SKM-1 (cell line): ENCODE measurements at regions not wholly inside any gene's neighbourhood (a gene's known extent, or its start where the extent isn't known, plus 50 kb on each side); places are given as distances from the start of the nearest gene placed in this dataset.
"Not testable (repeated sequence)": the region's sequence is repeated elsewhere in the genome, so short reads cannot be mapped to it uniquely, and the experiment has no call there.

Experiments
- DNase-seq: peaks from one replicate; lab custom pipeline; 2025; ENCODE audit not compliant: unreplicated experiment; lab: John Stamatoyannopoulos, UW

DNA sequence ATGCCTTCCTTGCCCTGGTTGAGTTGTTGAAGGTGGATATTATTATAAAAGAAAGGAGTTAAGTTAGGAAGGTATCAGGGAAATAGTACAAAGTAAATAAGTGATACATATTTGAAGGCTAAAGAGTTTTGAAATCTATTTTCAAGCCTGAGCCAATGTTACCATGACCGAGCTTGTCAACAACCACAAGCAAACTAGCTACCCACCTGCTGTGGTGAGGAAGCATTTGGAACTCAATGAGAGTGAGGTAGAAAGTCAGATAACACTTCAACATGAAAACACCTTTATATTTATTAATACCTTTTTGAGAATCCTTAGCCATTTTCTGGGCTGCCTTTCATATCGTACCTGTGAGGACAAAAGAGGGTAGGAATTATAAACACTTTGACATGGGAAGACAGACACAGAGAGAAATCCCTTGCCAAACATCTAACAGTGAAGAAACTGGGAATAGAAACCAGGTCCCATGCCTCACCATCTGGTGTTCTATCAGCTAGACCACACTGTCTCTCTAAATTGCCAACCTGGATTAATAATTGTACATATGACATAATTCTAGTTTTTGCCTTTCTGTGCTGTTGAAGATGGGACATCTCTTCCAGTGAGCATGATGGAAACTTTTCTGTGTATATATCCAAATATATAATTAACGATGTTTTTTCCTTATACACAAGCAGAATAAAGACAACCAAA lies 606.4 kb upstream of the NR3C2 start:
- DNase-seq = no peak

DNA sequence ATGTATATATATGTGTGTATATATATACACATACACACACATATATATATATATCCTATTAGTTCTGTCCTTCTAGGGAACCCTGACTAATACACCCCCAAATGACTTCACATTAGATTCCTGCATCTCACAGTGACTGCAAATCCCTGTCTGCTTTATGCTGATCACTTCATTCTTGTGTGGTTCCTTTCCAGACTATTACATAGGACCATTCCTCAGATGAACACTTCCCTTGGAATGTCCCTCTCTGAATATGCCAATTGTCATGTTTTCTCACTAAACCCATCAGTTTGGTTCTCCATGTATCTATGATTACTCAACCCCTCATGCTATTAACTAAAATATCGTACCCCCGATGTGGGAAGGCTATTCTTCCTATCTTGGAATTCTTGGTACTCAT lies 605.2 kb upstream of the NR3C2 start:
- DNase-seq = no peak

DNA sequence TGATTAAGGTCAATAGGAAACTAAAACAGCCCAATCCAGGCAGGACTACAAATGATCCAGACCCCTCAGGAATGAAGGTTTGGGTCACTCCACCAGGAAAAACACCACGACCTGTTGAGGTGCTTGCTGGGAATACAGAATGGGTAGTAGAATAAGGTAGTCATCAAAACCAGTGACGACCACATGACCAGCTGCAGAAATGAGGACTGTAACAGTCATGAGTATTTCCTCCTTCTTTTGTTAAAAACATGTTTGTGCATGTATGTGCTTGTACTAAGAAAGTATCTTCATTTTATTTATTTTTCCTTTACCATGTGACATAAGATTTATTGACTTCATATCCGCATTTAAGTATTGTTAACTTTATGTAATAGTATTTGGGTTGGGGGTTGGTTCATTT lies 603.5 kb upstream of the NR3C2 start:
- no peak for DNase-seq

DNA sequence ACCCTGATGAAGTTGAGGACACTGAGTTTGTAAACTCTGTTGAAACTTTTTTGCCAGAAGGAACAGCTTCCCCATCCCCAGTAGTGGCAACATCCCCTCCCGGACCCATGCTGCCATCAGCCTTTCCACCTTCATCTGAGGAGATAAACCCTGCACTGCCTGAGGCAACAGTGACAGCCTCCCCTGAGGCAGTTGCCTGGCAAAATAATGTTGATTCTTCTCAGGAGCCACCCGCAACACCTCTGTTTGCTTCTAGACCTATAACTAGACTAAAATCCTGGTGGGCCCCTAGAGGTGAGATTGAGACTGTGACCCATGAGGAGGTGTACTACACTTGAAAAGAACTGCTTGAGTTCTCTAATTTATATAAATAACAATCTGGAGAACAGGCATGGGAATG lies 597.6 kb upstream of the NR3C2 start:
- DNase-seq = not testable (repeated sequence)

DNA sequence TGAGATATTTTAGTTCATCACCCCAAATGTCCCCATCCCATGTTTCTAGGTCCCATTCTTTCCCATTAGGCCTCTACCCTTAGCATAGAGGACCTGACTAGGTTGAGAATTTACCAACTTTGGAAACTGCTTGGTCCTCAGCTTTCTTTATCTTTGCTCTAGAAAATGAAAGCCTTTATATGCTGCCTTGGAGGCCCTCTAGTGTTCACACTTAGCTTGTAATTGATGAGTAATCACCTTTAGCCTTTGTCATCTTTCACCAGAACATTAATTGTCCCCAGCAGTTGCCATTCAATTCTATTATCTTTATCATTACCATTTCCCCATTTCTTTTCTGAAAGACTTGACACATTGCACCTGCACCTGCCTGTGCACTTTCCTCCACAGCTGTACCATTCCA lies 589.2 kb upstream of the NR3C2 start:
- DNase-seq = peak; percentile 4

DNA sequence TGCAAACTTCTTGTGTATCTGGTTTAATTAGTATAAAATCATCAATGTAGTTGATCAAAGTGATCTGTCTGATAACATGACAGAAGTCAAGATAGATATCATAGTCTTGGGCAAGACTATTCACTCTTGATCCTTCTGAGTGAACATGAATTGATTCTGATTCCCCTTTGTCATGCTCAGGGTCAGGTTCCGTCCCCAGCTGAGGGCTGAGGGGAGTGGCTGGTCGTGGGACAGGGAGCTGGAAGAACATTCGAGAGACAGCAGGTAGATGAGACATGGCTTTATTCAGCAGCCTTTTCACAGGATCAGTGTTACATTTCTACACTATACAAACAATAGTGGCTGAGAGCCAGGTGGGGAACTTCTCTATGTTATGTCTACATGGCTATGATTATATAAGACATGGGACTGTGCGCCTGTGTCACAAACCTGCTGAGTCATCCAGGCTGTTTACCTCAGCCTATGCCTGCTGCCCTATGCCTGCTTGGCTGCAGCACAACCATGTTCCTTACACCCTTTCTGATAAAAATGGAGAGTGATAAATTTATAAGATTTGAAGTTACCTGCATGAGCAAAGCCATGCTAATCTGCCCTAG lies 586.9 kb upstream of the NR3C2 start:
- no peak for DNase-seq

DNA sequence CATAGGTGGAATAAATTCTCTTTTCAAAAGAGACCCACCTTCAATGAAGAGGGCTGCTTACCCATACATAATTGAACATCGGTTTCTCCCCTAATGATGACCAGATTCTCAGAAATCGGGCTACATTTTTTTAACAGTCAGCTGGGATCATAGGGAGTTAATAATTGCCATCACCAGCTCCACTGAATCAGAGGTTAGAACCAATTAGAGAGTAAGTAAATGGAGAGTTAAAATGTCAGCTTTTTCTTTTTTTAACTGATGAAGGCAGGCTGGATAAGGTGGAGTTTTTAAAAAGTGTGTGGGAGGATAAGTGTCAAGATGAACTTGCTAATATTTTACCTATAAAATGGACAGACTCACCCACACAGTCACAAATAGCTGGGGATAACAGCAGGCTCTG lies 584.5 kb upstream of the NR3C2 start:
- DNase-seq = no peak

DNA sequence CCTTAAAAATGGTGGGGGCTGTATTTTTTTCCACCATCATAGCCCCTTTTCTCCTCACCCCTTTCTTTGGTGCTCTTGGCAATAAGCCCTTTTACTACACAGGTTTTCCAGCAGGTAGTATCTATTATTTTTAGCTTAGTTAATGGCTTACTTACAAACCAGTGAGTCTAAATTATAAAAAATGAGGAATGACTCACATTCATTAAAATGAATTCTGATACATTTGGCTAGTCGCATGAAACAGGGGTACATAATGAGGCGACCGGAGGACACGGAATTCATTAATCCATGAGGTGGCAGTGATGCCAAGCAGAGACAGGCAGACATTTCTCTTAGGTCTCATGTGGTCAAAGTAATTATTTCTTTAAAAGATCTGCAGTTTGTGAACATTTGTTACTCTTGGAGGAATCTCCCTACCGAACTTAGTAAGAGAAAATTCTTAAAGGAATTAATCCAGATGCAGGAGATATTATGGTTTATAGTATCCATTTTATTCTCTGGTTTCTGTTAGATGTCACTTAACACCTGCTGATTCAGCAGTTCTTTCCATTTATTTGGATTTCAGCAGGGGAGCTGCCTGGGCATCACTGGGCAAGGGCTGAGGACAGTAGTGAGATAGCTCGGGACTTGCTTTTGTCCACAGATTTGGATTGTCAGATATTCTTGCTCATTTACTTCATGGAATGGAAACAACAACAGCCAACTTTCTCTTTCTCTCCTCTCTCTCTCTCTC lies 575.0 kb upstream of the NR3C2 start:
- no peak for DNase-seq

DNA sequence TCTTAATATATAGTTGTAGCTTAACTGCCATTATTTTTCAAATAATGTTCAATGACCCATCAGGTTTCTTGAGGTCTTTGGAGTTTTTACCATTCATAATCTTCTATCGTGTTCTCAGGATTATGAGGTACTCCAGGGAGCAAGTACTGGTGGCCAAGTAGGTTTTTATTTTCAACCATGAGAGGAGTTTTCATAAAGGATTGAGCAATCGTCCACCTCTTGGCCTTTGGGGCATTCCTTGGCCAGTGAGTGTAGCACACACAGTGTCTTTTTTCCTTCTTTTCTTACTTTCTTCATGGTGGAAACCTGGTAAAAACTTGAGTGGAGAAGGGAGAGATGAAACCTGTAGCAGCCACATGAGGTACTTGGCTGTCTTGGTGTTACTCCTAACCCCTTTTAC lies 567.0 kb upstream of the NR3C2 start:
- DNase-seq = no peak

DNA sequence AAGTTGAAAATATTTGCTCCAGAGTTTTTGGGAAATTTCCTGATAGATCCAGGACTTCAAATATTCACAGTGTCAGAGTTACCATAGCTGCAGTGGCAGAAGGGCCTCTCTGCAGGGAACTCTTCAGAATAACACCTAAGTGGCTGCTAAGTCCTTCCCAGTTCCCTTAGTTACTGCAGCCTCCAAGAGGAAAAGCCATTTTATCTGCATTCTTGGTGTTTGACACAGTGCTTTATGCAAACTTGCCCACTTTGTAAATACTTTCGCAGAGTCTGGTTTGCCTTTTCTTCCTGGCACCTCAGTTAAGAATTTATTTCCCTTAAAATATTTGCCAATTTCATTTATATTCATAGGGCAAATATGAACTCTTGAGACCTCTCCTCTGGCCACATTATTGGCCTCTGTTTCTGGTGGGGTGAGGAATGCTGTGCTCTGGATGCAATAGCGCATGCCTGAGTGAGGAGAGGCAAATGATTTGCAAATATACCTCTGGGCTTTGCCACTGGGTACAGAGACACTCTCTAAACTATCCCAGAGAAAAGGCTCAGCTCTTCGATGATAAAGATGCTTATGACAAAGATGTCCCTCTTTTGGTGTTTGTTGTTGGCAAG lies 566.3 kb upstream of the NR3C2 start:
- DNase-seq = no peak

DNA sequence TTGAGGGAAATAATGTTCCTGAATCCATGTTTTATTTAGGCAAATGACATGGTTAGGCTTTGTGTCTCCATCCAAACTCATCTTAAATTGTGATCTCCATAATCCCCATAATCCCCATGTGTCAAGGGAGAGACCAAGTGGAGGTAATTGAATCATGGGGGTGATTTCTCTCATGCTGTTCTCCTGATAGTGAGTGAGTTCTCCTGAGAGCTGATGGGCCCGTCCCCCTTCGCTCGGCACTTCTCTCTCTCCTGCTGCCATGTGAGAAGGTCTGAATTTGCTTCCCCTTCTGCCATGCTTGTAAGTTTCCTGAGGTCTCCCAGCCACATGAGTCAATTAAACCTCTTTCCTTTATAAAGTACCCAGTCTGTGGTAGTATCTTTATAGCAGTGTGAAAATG lies 563.0 kb upstream of the NR3C2 start:
- DNase-seq = no peak

DNA sequence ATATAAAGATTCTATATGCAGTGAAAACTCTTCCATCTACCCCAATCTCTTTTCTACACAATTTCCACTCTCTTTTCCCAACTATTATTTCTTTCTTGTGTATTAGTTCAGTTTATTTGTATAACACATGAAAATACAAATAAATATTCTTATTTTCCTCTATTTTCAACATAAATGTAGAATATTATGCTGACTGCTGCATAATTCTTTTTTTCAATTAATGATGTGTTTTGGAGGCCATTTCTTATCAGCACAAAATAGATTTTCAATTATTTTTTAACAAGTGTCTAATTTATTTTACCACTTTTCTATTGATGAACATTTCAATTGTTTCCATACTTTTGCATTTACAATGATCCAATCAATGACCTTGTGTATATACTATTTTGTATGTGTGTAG lies 557.7 kb upstream of the NR3C2 start:
- DNase-seq = no peak

DNA sequence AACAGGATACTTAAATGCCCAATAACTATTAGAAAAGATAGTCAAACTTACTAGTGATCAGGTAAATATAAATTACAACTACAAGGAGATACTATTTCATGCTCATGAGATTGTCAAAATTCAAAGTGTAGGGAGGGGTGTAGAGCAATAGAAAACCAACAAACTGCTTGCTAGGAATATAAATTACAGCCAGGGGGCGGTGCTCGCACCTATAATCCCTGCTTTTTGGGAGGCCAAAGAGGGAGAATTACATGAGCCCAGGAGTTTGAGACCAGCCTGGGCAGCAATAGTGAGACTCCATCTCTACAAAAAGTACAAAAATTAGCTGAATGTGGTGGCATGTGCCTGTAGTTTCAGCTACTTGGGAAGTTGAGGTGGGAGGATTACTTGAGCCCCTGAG lies 556.5 kb upstream of the NR3C2 start:
- no peak for DNase-seq

DNA sequence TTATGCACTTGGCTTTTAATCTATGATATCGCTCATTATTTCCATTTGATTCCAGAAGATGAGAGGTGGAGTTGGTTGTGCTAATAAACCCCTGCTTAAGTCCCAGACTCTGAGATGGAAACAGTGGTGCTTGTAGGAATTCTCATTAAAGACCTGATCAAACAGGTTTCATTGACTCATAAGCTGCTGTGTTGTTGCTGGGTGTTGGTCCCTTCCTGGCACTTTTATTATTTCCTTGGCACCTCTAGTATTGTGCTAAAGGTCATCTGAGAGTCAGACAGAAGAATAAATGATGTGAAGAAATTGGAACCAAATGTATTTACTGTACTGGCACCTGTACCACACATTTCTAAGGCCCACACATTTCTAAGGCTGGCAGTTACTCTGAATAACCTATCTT lies 544.7 kb upstream of the NR3C2 start:
- DNase-seq = no peak

DNA sequence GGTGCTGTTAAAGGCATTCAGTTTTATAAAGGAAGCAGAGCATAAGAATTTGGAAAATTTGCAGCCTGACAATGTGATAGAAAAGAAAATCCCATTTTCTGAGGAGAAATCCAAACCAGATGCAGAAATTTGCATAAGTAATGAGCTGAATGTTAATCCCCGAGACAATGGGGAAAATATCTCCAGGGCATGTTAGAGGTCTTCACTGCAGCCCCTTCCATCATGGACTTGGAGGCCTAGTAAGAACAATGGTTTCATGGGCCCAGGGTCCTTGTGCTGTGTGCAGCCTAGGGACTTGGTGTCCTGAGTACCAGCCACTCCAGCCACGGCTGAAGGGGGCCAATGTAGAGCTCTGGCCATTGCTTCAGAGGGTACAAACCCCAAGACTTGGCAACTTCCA lies 542.7 kb upstream of the NR3C2 start:
- no peak for DNase-seq

DNA sequence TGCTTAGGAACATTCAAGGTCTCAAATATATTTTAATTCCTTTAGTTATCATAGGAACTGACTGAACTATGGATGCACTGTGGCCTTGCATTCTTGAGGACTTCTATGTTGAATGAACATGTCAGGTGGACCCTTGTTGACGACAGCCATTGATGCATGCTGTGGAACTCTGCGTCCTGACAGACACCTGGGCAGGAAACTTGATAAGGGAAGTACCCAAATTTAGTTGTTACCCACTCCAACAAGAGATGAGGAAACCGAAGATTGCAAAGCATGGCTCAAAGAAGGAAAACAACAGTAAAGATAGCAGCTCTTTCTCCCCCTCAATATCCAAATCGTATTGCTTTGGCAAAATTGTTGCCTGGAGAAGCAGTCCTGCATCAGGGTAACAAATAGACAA lies 540.0 kb upstream of the NR3C2 start:
- no peak for DNase-seq

DNA sequence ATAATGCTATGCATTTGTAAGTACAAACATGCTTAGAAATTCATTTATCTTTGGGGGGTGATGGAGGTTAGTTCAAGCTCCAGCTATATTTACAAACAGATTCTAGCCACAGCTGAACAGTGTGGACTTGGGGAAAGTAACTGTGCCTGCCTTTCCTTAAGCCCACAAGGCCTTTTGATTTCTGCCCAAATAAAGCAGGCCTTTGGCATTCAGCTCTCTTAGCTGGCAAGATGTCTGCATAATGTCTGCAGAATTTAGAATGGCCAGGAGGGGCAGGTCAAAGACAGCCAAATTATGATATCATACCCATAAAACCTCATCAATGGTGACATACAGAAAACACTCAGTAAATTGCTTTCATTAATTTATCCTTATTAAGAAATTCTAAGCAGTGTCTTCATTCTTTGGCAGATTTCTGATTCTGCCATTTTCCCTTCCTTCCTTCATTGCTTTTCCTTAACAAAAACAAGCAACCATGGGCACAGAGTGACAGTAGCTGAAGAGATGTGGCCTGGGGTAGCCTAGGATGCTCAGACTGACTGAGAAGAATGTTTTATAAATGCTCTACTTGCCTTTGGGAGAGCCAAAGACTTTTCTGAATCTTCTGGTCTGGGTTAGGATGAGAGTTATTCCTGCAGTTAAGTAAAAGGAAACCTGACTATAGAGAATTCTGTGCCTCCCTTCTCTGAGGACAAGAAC lies 538.7 kb upstream of the NR3C2 start:
- DNase-seq = no peak

DNA sequence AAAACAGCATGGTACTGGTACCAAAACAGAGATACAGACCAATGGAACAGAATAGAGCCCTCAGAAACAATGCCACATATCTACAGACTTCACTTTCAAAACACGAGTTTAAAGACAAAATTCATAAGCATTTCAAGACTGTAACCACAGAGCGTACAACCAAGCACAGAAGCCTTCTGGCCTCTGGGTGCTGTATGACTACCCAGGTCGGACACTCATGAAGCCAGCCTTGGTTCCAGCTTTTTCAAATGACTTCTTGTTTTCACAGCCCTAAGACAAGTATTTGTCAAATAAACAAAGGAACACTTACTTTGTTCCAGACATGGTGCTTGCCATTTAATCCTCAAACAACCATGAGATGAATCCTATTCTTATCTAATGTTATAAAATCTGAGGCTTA lies 536.1 kb upstream of the NR3C2 start:
- DNase-seq = no peak

DNA sequence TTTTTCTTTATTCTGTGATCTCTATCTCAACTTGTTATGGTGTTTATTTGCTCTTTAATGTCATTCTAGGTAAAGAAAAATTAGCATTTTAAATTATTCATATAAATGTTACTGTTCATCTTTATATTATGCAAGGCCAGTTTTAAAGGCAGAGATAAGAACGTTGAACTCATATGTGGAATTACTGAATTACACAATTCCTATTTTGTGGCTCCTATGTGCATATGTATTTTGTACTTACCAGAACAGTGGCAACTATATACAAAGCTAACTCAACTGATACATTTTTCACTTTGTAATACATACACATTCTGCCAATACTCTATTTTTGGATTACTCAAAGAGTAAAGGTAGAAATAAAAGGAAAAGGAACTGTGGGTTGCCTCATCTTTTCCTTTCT lies 533.2 kb upstream of the NR3C2 start:
- no peak for DNase-seq

DNA sequence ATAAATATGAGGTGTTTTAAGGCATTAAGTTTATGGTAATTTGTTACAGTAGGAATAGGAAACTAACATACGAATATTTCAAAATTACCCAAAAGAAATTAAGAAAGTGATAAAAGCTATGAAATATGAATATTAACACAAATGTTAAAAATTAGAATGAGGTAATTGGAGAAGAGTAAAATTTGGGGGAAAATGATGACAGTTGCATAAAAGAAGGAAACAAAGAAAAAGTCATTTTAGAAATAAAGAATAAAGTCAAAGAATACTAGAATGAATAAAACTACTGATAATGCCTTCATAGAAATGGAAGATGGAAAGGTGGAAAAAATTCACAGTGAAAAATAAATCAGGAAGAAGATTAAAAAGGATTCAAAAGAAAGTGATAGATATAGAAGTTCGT lies 522.9 kb upstream of the NR3C2 start:
- DNase-seq = no peak

DNA sequence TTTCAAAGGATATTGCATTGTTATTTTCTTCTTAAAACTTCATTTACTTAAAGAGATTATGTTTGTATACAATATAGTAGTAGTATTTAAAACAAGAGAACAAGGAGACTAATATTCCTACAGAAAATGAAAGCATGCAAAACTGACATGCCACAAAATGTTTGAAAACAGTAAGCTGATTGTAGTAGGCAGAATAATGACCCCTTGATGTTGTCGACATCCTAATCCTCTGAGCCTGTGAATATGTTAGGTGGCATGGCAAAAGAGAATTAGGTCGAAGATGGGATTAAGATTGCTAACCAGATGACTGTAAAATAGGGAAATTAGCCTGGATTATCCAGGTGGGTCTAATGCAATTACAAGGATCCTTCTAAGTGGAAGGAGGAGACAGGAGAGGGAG lies 522.2 kb upstream of the NR3C2 start:
- DNase-seq = no peak
